ENCODE measurements at regions not wholly inside any gene's neighbourhood (a gene's known extent, or its start where the extent isn't known, plus 50 kb on each side); places are given as distances from the start of the nearest gene placed in this dataset.

GRCh38 chr15:92803852-92804609 is 96.1 kb upstream of the CHD2 start (continued):
- peak; percentile 70 for TF ChIP-seq ZNF18 (CRISPR knock-in tag; IDR thresholded peaks at IDR 0.05; ENCODE audit: insufficient replicate concordance)
- no peak for TF ChIP-seq SRSF1 (optimal IDR thresholded peaks at IDR 0.05; ENCODE audit: low read depth, low read length)
- TF ChIP-seq MYPOP (CRISPR knock-in tag; IDR thresholded peaks at IDR 0.05), result peak; percentile 75; the same call in 1 of the 2 replicates
- TF ChIP-seq PAF1 (CRISPR knock-in tag; IDR thresholded peaks at IDR 0.05), result no peak
- TF ChIP-seq DBP (CRISPR knock-in tag; IDR thresholded peaks at IDR 0.05; ENCODE audit: not compliant biosample characterization), result no peak
- TF ChIP-seq ZIK1 (CRISPR knock-in tag; IDR thresholded peaks at IDR 0.05; ENCODE audit: borderline replicate concordance, low read depth), result no peak
- TF ChIP-seq YEATS2 (CRISPR knock-in tag; IDR thresholded peaks at IDR 0.05; ENCODE audit: borderline replicate concordance), result peak; percentile 60; the same call in 1 of the 2 replicates
- no peak for TF ChIP-seq ZFP41 (CRISPR knock-in tag; IDR thresholded peaks at IDR 0.05; ENCODE audit: borderline replicate concordance)
- no peak for TF ChIP-seq ARID2 (CRISPR knock-in tag; IDR thresholded peaks at IDR 0.05; ENCODE audit: borderline replicate concordance)
- no peak for TF ChIP-seq NFKB2 (CRISPR knock-in tag; IDR thresholded peaks at IDR 0.05; ENCODE audit: borderline replicate concordance)
- TF ChIP-seq HNF4G (IDR thresholded peaks at IDR 0.05; ENCODE audit: borderline replicate concordance, low read depth, low read length), result peak; percentile 67; the same call in 1 of the 2 replicates
- TF ChIP-seq HNF4G (CRISPR knock-in tag; IDR thresholded peaks at IDR 0.05; ENCODE audit: borderline replicate concordance, low read depth), result 0 out of 2 replicates have a peak, but pooled peaks have one; percentile 60
- TF ChIP-seq ZNF878 (CRISPR knock-in tag; IDR thresholded peaks at IDR 0.05), result peak; percentile 96; the same call in 1 of the 2 replicates
- peak; percentile 80; the same call in 1 of the 2 replicates for TF ChIP-seq ZBTB49 (CRISPR knock-in tag; IDR thresholded peaks at IDR 0.05; ENCODE audit: borderline replicate concordance)
